Endothelial cell (in vitro differentiated cells): ENCODE measurements at regions not wholly inside any gene's neighbourhood (a gene's known extent, or its start where the extent isn't known, plus 50 kb on each side); places are given as distances from the start of the nearest gene placed in this dataset.
"Not testable (repeated sequence)": the region's sequence is repeated elsewhere in the genome, so short reads cannot be mapped to it uniquely, and the experiment has no call there.

ENCODE experiments used
- DNase-seq: peaks from one replicate; pipeline ENCODE4 v3.0.0; 2021; ENCODE audit warnings: low spot score
- H3K27ac Mint-ChIP-seq: one replicate; pipeline ENCODE4 v1.8.0; 2021; ENCODE audit warnings: mixed read lengths, inconsistent platforms; ENCODE audit not compliant: unreplicated experiment
- H3K27me3 Mint-ChIP-seq: one replicate; pipeline ENCODE4 v1.8.0; 2021; ENCODE audit warnings: mild to moderate bottlenecking, moderate library complexity, mixed read lengths, inconsistent platforms; ENCODE audit not compliant: unreplicated experiment
- H3K36me3 Mint-ChIP-seq: one replicate; pipeline ENCODE4 v1.8.0; 2021; ENCODE audit warnings: mild to moderate bottlenecking, low read depth, mixed read lengths, inconsistent platforms; ENCODE audit not compliant: unreplicated experiment
- H3K4me1 Mint-ChIP-seq: one replicate; pipeline ENCODE4 v1.8.0; 2021; ENCODE audit warnings: mild to moderate bottlenecking, mixed read lengths, inconsistent platforms; ENCODE audit not compliant: unreplicated experiment
- H3K4me3 Mint-ChIP-seq: one replicate; pipeline ENCODE4 v1.8.0; 2021; ENCODE audit warnings: mild to moderate bottlenecking, mixed read lengths, inconsistent platforms; ENCODE audit not compliant: unreplicated experiment
- H3K9me3 Mint-ChIP-seq: one replicate; pipeline ENCODE4 v1.8.0; 2021; ENCODE audit warnings: mixed read lengths, inconsistent platforms; ENCODE audit not compliant: unreplicated experiment
- CTCF ChIP-seq: fragments of 200-600 bp; sonication (generic); IDR thresholded peaks from one replicate; pipeline ENCODE4 v1.5.0; 2021; ENCODE audit warnings: antibody characterized with exemption; ENCODE audit not compliant: unreplicated experiment

- no peaks in the 10 kb centered on the region for H3K27me3 Mint-ChIP-seq
- no peak overlapping the region for H3K4me3 Mint-ChIP-seq
- no peak overlapping the region for H3K27ac Mint-ChIP-seq
These were observed 94.2 kb downstream of the ZNF737 start for GRCh38 chr19:20471431-20471830.

DNA sequence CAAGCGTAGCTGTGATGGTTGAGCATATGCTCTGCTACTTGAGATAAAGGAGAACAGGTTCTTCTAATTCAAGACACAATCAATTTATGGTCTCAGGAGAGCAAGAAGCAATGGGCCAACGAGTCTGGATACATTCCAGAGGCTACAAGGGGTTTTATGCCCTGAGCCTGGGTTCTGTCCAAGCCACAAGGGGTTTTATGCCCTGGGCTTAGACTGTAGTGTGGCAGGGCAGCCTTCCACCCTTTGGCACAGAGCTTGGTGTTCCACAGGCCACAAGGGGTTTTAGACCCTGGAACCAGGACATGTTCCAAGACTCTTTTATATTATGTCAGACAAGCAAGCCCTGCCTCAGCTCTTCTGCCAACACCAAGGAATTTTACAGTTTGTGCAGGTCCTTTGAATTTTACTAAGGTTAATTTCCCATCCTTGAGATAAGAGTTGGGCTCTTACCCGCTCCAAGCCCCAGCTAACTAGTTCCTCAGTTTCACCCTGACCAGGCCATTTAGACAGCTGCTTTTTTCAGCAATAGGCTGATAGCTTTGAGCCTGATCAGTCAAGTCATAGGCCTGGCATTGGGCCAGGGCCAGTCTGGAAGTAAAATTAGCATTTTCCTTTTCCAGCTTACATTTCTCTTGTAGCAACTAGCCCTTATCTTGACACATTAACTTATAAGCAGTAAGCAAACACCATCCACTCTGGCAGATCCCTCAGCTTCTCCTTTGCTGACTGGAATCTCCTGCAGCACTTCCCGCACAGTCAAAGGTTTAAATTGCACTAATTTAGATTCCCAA, 95.0 kb downstream of the ZNF737 start:
- H3K27me3 Mint-ChIP-seq, result no peaks in the 10 kb centered on the region
- no peak overlapping the region for H3K27ac Mint-ChIP-seq
- no peak for DNase-seq
- H3K9me3 Mint-ChIP-seq, result peaks cover 5% of the 10 kb centered on the region
- TF ChIP-seq CTCF, result no peak
- H3K36me3 Mint-ChIP-seq, result no peaks in the 10 kb centered on the region
- H3K4me3 Mint-ChIP-seq, result no peak overlapping the region
- no peaks in the 10 kb centered on the region for H3K4me1 Mint-ChIP-seq

More at GRCh38 chr19:20471431-20471830, 94.2 kb downstream of the ZNF737 start:
- Mint-ChIP-seq H3K36me3 (no peaks in the 10 kb centered on the region), H3K9me3 (peaks cover 14% of the 10 kb centered on the region), H3K4me1 (no peaks in the 10 kb centered on the region)
- DNase-seq, result no peak
- no peak for TF ChIP-seq CTCF

DNA sequence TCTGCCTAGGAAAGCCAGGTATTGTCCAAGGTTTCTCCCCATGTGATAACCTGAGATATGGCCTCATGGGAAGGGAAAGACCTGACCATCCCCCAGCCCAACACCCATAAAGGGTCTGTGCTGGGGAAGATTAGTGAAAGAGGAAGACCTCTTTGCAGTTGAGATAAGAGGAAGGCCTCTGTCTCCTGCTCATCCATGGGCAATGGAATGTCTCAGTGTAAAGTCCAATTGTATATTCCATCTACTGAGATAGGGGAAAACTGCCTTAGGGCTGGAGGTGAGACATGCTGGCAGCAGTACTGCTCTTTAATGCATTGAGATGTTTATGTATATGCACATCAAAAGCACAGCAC, 99.0 kb downstream of the ZNF737 start:
- not testable (repeated sequence) for H3K9me3 Mint-ChIP-seq, H3K4me3 Mint-ChIP-seq, H3K36me3 Mint-ChIP-seq, DNase-seq, H3K27me3 Mint-ChIP-seq, H3K27ac Mint-ChIP-seq, H3K4me1 Mint-ChIP-seq

DNA sequence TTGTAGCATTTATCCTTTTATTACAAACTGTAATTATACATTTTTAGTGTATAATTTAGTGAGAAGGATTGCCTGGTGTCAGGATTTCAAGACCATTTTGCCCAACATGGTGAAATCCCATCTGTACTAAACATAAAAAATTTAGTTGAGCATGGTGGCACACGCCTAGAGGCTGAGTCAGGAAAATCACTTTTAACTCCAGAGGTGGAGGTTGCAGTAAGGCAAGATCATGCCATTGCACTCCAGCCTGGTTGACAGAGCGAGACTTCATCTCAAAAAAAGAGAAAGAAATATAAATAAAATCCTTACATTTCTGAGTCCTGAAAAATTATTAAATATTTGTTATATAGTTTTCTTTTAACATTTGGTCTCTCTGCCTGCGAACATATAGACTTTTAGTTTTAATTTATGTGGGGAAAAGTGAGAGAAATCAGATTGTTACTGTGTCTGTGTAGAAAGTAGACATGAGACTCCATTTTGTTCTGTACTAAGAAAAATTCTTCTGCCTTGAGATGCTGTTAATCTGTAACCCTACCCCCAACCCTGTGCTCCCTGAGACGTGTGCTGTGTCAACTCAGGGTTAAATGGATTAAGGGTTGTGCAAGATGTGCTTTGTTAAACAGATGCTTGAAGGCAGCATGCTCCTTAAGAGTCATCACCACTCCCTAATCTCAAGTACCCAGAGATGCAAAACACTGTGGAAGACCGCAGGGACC, 99.5 kb downstream of the ZNF737 start:
- H3K27ac Mint-ChIP-seq, H3K4me1 Mint-ChIP-seq, H3K27me3 Mint-ChIP-seq, H3K9me3 Mint-ChIP-seq, H3K4me3 Mint-ChIP-seq, DNase-seq, H3K36me3 Mint-ChIP-seq: not testable (repeated sequence)

DNA sequence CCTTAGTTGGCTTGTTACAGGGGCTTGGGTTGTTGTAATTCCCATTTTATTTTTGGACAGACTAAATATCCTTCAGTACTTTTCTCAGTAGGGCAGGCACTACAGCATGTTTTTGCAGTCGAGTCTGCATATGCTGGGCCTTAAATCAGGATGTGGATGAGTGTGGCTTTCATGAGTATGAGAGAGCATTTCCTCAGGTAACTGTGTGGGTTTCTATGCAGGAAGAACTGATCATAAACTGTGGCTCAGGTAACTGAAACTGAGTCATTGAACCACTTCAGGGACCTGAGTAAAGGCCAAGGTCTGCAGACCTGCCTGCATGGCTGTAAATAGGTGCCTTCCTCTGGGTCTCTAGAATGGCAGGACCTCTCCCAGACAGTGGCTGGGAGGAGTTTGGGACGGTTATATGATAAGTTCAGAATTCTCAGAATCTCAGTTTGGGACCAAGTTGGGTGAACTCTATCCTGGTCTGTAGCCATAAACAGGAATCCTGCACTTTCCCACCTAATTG, 112.1 kb downstream of the ZNF737 start:
- Mint-ChIP-seq H3K4me1 (no peaks in the 10 kb centered on the region), H3K4me3 (no peak overlapping the region), H3K27ac (no peak overlapping the region), H3K36me3 (no peaks in the 10 kb centered on the region), H3K27me3 (no peaks in the 10 kb centered on the region), H3K9me3 (no peaks in the 10 kb centered on the region)
- no peak for TF ChIP-seq CTCF
- DNase-seq, result no peak
